GM23338 (cell line): ENCODE measurements at regions not wholly inside any gene's neighbourhood (a gene's known extent, or its start where the extent isn't known, plus 50 kb on each side); places are given as distances from the start of the nearest gene placed in this dataset.

Experiments used
- CREB1 ChIP-seq: fragments of 250-450 bp; sonication (Bioruptor Pico); IDR thresholded peaks from 2 replicates; pipeline ENCODE4 v1.5.0; 2020; ENCODE audit warnings: low read depth, mild to moderate bottlenecking, moderate library complexity
- CTCF ChIP-seq, 2 experiments: fragments of 200-600 bp in 1 of 2; sonication (generic) in 1 of 2; conservative IDR thresholded peaks; 2 replicates each; pipeline versions ENCODE4 v1.5.1 to v1.6.1; 2016 to 2017; ENCODE audit warnings: antibody characterized with exemption in 2 of 2, low read depth in 2 of 2, mild to moderate bottlenecking in 2 of 2, moderate library complexity in 1 of 2
- EZH2 ChIP-seq: fragments of 200-600 bp; sonication (generic); IDR thresholded peaks from one replicate; pipeline ENCODE4 v1.8.0; 2017; ENCODE audit warnings: antibody characterized with exemption, mild to moderate bottlenecking, low read depth; ENCODE audit not compliant: unreplicated experiment
- EZH2phosphoT487 ChIP-seq: fragments of 200-600 bp; sonication (generic); IDR thresholded peaks from one replicate; pipeline ENCODE4 v1.8.1; 2018; ENCODE audit warnings: antibody characterized with exemption; ENCODE audit not compliant: unreplicated experiment
- JUNB ChIP-seq: IDR thresholded peaks from one replicate; pipeline ENCODE4 v1.6.1; 2016; ENCODE audit warnings: antibody characterized with exemption; ENCODE audit not compliant: unreplicated experiment
- POLR2AphosphoS5 ChIP-seq: IDR thresholded peaks from 2 replicates; pipeline ENCODE4 v1.6.1; 2016; ENCODE audit warnings: antibody characterized with exemption, low read depth

GRCh38 chr1:191585095-191585494, 573.2 kb upstream of the RGS18 start:
- TF ChIP-seq CTCF (conservative IDR thresholded peaks at IDR 0.05; ENCODE audit: low read depth in 2 of 2) (no peak), CREB1 (CRISPR knock-in tag) (no peak), EZH2phosphoT487 (no peak), EZH2 (no peak), JUNB (no peak), POLR2AphosphoS5 (no peak)
